ENCODE measurements at regions not wholly inside any gene's neighbourhood (a gene's known extent, or its start where the extent isn't known, plus 50 kb on each side); places are given as distances from the start of the nearest gene placed in this dataset.

GRCh38 chr1:193504920-193505319 lies 318.5 kb upstream of the B3GALT2 start:
- no peak for DNase-seq
- no peaks in the 10 kb centered on the region for H3K27me3 ChIP-seq (replicated peaks; ENCODE audit: control insufficient read depth, insufficient read depth, low read length)
- no peaks in the 10 kb centered on the region for H3K9me3 ChIP-seq
- TF ChIP-seq CTCF (IDR thresholded peaks at IDR 0.05; ENCODE audit: insufficient read depth in 1 of 2, low read depth in 1 of 2, low read length in 1 of 2, severe bottlenecking in 1 of 2, unreplicated experiment in 1 of 2), result no peak
- ChIA-PET POLR2A (no interaction called here), CTCF (no interaction called here)
- Mint-ChIP-seq H3K9me3 (ENCODE audit: unreplicated experiment) (no peaks in the 10 kb centered on the region), H3K27me3 (ENCODE audit: insufficient read depth, unreplicated experiment) (peaks cover 6% of the 10 kb centered on the region), H3K27ac (ENCODE audit: unreplicated experiment) (no peak overlapping the region), H3K4me3 (ENCODE audit: unreplicated experiment) (no peak overlapping the region), H3K36me3 (ENCODE audit: insufficient read depth, unreplicated experiment) (no peaks in the 10 kb centered on the region), H3K4me1 (ENCODE audit: low read depth, unreplicated experiment) (no peaks in the 10 kb centered on the region)
- no peaks in the 10 kb centered on the region for H3K36me3 ChIP-seq (ENCODE audit: control insufficient read depth, insufficient read depth, low read length)
- H3K4me3 ChIP-seq (ENCODE audit: low read depth, low read length), result no peak overlapping the region
- no peaks in the 10 kb centered on the region for H3K4me1 ChIP-seq
- BruUV-seq (replicated peaks), result no TSS peak
- intact Hi-C loops (cut with micrococcal nuclease; ENCODE audit: unreplicated experiment), result no loop called here

- no peak for TF ChIP-seq CTCF (IDR thresholded peaks at IDR 0.05; ENCODE audit: insufficient read depth in 1 of 2, low read depth in 1 of 2, low read length in 1 of 2, severe bottlenecking in 1 of 2, unreplicated experiment in 1 of 2)
- H3K36me3 ChIP-seq (ENCODE audit: control insufficient read depth, insufficient read depth, low read length), result no peaks in the 10 kb centered on the region
- H3K4me3 ChIP-seq (ENCODE audit: low read depth, low read length), result no peak overlapping the region
- H3K9me3 Mint-ChIP-seq (ENCODE audit: unreplicated experiment), result no peaks in the 10 kb centered on the region
- ChIA-PET CTCF (no interaction called here), POLR2A (no interaction called here)
- no peaks in the 10 kb centered on the region for H3K36me3 Mint-ChIP-seq (ENCODE audit: insufficient read depth, unreplicated experiment)
- H3K27me3 ChIP-seq (replicated peaks; ENCODE audit: control insufficient read depth, insufficient read depth, low read length), result no peaks in the 10 kb centered on the region
- peaks cover 3% of the 10 kb centered on the region for H3K27me3 Mint-ChIP-seq (ENCODE audit: insufficient read depth, unreplicated experiment)
- no peak overlapping the region for H3K4me3 Mint-ChIP-seq (ENCODE audit: unreplicated experiment)
- no peak overlapping the region for H3K27ac Mint-ChIP-seq (ENCODE audit: unreplicated experiment)
- no peaks in the 10 kb centered on the region for H3K4me1 Mint-ChIP-seq (ENCODE audit: low read depth, unreplicated experiment)
- H3K9me3 ChIP-seq, result no peaks in the 10 kb centered on the region
- DNase-seq, result no peak
- no peaks in the 10 kb centered on the region for H3K4me1 ChIP-seq
- BruUV-seq (replicated peaks), result no TSS peak
- intact Hi-C loops (cut with micrococcal nuclease; ENCODE audit: unreplicated experiment), result no loop called here
Observed at GRCh38 chr1:193498088-193498655, 311.8 kb upstream of the B3GALT2 start.

- peaks cover 2% of the 10 kb centered on the region for H3K27me3 Mint-ChIP-seq (ENCODE audit: insufficient read depth, unreplicated experiment)
- ChIA-PET POLR2A (no interaction called here), CTCF (no interaction called here)
- no peaks in the 10 kb centered on the region for H3K36me3 Mint-ChIP-seq (ENCODE audit: insufficient read depth, unreplicated experiment)
- no peak overlapping the region for H3K4me3 Mint-ChIP-seq (ENCODE audit: unreplicated experiment)
- H3K9me3 Mint-ChIP-seq (ENCODE audit: unreplicated experiment), result no peaks in the 10 kb centered on the region
- DNase-seq, result no peak
- intact Hi-C loops (cut with micrococcal nuclease; ENCODE audit: unreplicated experiment), result no loop called here
- no peaks in the 10 kb centered on the region for H3K27me3 ChIP-seq (replicated peaks; ENCODE audit: control insufficient read depth, insufficient read depth, low read length)
- no peak overlapping the region for H3K4me3 ChIP-seq (ENCODE audit: low read depth, low read length)
- BruUV-seq (replicated peaks), result no TSS peak
- H3K9me3 ChIP-seq, result no peaks in the 10 kb centered on the region
- H3K36me3 ChIP-seq (ENCODE audit: control insufficient read depth, insufficient read depth, low read length), result no peaks in the 10 kb centered on the region
- H3K4me1 Mint-ChIP-seq (ENCODE audit: low read depth, unreplicated experiment), result no peaks in the 10 kb centered on the region
- H3K27ac Mint-ChIP-seq (ENCODE audit: unreplicated experiment), result no peak overlapping the region
- TF ChIP-seq CTCF (IDR thresholded peaks at IDR 0.05; ENCODE audit: insufficient read depth in 1 of 2, low read depth in 1 of 2, low read length in 1 of 2, severe bottlenecking in 1 of 2, unreplicated experiment in 1 of 2), result no peak
- H3K4me1 ChIP-seq, result no peaks in the 10 kb centered on the region
Observed at GRCh38 chr1:193494368-193494767, 308.0 kb upstream of the B3GALT2 start.
